GM23248 (cell line): ENCODE measurements at regions not wholly inside any gene's neighbourhood (a gene's known extent, or its start where the extent isn't known, plus 50 kb on each side); places are given as distances from the start of the nearest gene placed in this dataset.

Experiments
- EZH2 ChIP-seq: fragments of 200-600 bp; sonication (generic); IDR thresholded peaks from 2 replicates; pipeline ENCODE4 v1.6.1; 2018; ENCODE audit warnings: antibody characterized with exemption, mild to moderate bottlenecking; ENCODE audit not compliant: insufficient read depth, poor library complexity, severe bottlenecking
- EZH2phosphoT487 ChIP-seq: fragments of 200-600 bp; sonication (generic); IDR thresholded peaks from 2 replicates; pipeline ENCODE4 v1.6.1; 2018; ENCODE audit warnings: antibody characterized with exemption, moderate library complexity, mild to moderate bottlenecking, low read depth; ENCODE audit not compliant: insufficient read depth

DNA sequence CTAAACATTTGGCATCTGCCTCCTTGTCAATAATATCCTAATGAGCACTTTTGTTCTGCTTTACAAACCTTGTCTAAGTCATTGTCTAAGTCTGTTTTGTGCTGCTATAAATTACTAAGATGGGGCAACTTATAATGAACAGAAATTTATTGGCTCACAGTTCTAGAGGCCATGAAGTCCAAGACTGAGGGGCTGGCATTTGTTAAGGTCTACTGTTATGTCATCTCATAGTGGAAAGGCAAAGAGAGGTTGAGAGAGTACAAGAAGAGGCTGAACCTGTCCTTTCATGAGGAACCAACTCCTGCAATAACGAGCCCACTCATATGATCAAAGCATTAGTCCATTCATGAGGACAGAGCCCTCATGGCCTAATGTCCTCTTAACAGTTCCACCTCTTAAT lies 72.7 kb upstream of the KLF12 start:
- TF ChIP-seq EZH2phosphoT487 (no peak), EZH2 (no peak)
